Activated CD8-positive, alpha-beta T cell treated with anti-CD3 and anti-CD28 coated beads, Interleukin-2, amount 10 ng/mL, durations not matched to agents 7 days and 5 days (primary cell): ENCODE measurements at regions not wholly inside any gene's neighbourhood (a gene's known extent, or its start where the extent isn't known, plus 50 kb on each side); places are given as distances from the start of the nearest gene placed in this dataset.
"Not testable (repeated sequence)": the region's sequence is repeated elsewhere in the genome, so short reads cannot be mapped to it uniquely, and the experiment has no call there.

Experiments used
- ATAC-seq: fragments of 150-1000 bp; cut with Tn5 transposase; one replicate; pipeline ENCODE4 v1.10.0; 2021; ENCODE audit warnings: moderate library complexity
- CTCF ChIA-PET: fragments of 350-600 bp; sonication (Branson Sonifier 250); formaldehyde crosslinking; loops from one replicate; lab custom pipeline; 2021; ENCODE audit warnings: antibody characterized with exemption; lab: Charles Lee
- POLR2A ChIA-PET: fragments of 350-600 bp; sonication (Branson Sonifier 250); formaldehyde crosslinking; loops from one replicate; lab custom pipeline; 2021; ENCODE audit warnings: antibody characterized with exemption; lab: Charles Lee
- DNase-seq: peaks from one replicate; pipeline ENCODE4 v3.0.0-alpha.2; 2020
- H3K27ac Mint-ChIP-seq: one replicate; pipeline ENCODE4 v1.8.0; 2021; ENCODE audit warnings: mild to moderate bottlenecking, mixed read lengths
- H3K27me3 Mint-ChIP-seq: one replicate; pipeline ENCODE4 v1.8.0; 2021; ENCODE audit warnings: low read depth, mixed read lengths
- H3K36me3 Mint-ChIP-seq: one replicate; pipeline ENCODE4 v1.8.0; 2021; ENCODE audit warnings: low read depth, mixed read lengths
- H3K4me1 Mint-ChIP-seq: one replicate; pipeline ENCODE4 v1.8.0; 2021; ENCODE audit warnings: low read depth, mixed read lengths
- H3K4me3 Mint-ChIP-seq: one replicate; pipeline ENCODE4 v1.8.0; 2021; ENCODE audit warnings: mild to moderate bottlenecking, mixed read lengths
- H3K9me3 Mint-ChIP-seq: one replicate; pipeline ENCODE4 v1.8.0; 2022; ENCODE audit warnings: mixed read lengths; ENCODE audit not compliant: insufficient read depth

GRCh38 chr20:19835533-19836222 is 77.6 kb downstream of the RIN2 start:
- H3K4me3 Mint-ChIP-seq = no peak overlapping the region
- peaks cover 3% of the 10 kb centered on the region for H3K4me1 Mint-ChIP-seq
- CTCF ChIA-PET = no interaction called here
- no peaks in the 10 kb centered on the region for H3K36me3 Mint-ChIP-seq
- no peak overlapping the region for H3K27ac Mint-ChIP-seq
- no peaks in the 10 kb centered on the region for H3K27me3 Mint-ChIP-seq
- POLR2A ChIA-PET = no interaction called here
- no peaks in the 10 kb centered on the region for H3K9me3 Mint-ChIP-seq
- DNase-seq (no peak), ATAC-seq (no peak)

GRCh38 chr20:19838468-19838867 is 80.4 kb downstream of the RIN2 start:
- Mint-ChIP-seq H3K36me3 (no peaks in the 10 kb centered on the region), H3K9me3 (no peaks in the 10 kb centered on the region), H3K27me3 (peaks cover 2% of the 10 kb centered on the region), H3K27ac (no peak overlapping the region), H3K4me3 (no peak overlapping the region), H3K4me1 (no peaks in the 10 kb centered on the region)
- ChIA-PET CTCF (interaction anchor here (1.4 kb wide), 1 partner anchor 10 kb away, joined by 3 read pairs; no protein-coding TSS in a partner anchor), POLR2A (no interaction called here)
- ATAC-seq (no peak), DNase-seq (no peak)

- H3K4me3 Mint-ChIP-seq = no peak overlapping the region
- no peaks in the 10 kb centered on the region for H3K36me3 Mint-ChIP-seq
- ChIA-PET CTCF (no interaction called here), POLR2A (no interaction called here)
- H3K4me1 Mint-ChIP-seq = no peaks in the 10 kb centered on the region
- no peak overlapping the region for H3K27ac Mint-ChIP-seq
- peaks cover 2% of the 10 kb centered on the region for H3K27me3 Mint-ChIP-seq
- no peaks in the 10 kb centered on the region for H3K9me3 Mint-ChIP-seq
- no peak for DNase-seq
- ATAC-seq = no peak
Measured at GRCh38 chr20:19839053-19839452, 81.0 kb downstream of the RIN2 start.

DNA sequence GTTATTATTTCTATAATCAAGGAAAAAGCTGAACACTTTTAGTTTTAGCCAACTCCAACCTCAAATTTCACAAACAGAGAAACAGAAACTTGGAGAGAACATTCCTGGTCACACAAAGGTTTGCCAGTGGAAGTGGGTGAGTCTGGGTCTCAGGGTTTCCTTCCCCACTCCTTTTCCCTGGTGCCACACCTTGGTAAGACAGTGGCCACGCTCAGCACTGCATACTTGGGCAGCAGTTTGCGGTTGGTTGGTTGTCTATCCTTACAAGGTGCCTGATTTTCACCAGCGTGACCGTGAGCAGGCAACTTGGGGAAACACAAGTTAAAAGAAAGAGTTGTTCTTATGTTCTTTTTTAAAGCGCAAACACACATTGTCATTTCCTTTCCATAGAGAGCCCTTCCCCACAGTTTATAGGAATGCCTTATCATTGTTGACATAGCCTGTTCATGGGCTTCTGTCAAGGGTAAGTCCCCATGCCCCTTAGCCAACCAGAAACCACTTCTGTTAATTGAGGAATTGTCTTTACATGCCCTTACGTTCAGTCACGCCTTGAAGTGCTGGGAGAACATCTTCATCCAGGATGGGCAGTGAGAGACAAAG is 82.2 kb downstream of the RIN2 start:
- Mint-ChIP-seq H3K9me3 (no peaks in the 10 kb centered on the region), H3K27me3 (peaks cover 2% of the 10 kb centered on the region), H3K36me3 (no peaks in the 10 kb centered on the region), H3K27ac (no peak overlapping the region), H3K4me1 (no peaks in the 10 kb centered on the region), H3K4me3 (no peak overlapping the region)
- ChIA-PET CTCF (no interaction called here), POLR2A (no interaction called here)
- ATAC-seq (no peak), DNase-seq (no peak)

- peaks cover 6% of the 10 kb centered on the region for H3K27me3 Mint-ChIP-seq
- no peak for ATAC-seq
- no peaks in the 10 kb centered on the region for H3K4me1 Mint-ChIP-seq
- POLR2A ChIA-PET = no interaction called here
- H3K9me3 Mint-ChIP-seq = no peaks in the 10 kb centered on the region
- DNase-seq = no peak
- H3K4me3 Mint-ChIP-seq = no peak overlapping the region
- CTCF ChIA-PET = no interaction called here
- no peak overlapping the region for H3K27ac Mint-ChIP-seq
- no peaks in the 10 kb centered on the region for H3K36me3 Mint-ChIP-seq
Measured at GRCh38 chr20:19841740-19842139, 83.7 kb downstream of the RIN2 start.

DNA sequence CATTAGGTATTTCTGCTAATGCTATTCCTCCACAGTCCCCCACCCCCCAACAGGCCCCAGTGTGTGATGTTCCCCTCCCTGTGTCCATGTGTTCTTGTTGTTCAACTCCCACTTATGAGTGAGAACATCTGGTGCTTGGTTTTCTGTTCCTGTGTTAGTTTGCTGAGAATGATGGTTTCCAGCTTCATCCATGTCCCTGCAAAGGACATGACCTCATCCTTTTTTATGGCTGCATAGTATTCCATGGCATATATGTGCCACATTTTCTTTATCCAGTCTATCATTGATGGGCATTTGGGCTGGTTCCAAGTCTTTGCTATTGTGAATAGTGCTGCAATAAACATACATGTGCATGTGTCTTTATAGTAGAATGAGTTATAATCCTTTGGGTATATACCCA is 86.8 kb downstream of the RIN2 start:
- H3K27ac Mint-ChIP-seq = not testable (repeated sequence)

DNA sequence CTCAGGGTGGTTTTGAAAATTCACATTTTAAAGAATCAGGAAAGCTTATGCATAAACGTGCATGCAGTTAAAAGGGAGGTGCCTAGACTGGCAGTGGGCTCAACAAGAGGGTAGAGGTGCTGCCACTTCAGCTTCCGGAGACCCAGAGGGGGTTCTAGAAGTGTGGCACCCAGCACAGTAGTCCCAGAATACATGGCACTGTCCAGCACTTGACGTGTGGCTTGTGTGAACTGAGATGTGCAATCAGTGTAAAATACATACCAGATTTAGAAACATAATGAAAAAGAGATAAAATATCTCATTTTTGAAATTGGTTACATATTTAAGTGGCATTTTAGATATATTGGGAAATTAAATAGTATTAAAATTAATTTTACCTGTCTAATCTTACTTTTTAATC is 89.3 kb downstream of the RIN2 start:
- ChIA-PET CTCF (no interaction called here), POLR2A (no interaction called here)
- Mint-ChIP-seq H3K4me1 (no peaks in the 10 kb centered on the region), H3K36me3 (no peaks in the 10 kb centered on the region), H3K27ac (no peak overlapping the region), H3K9me3 (no peaks in the 10 kb centered on the region), H3K4me3 (no peak overlapping the region), H3K27me3 (peaks cover 6% of the 10 kb centered on the region)
- no peak for DNase-seq
- ATAC-seq = no peak

More for the DNA sequence above, 86.8 kb downstream of the RIN2 start:
- ATAC-seq, CTCF ChIA-PET, H3K9me3 Mint-ChIP-seq, POLR2A ChIA-PET, H3K27me3 Mint-ChIP-seq, H3K4me3 Mint-ChIP-seq, H3K36me3 Mint-ChIP-seq, DNase-seq, H3K4me1 Mint-ChIP-seq: not testable (repeated sequence)

GRCh38 chr20:19849341-19850197 is 91.5 kb downstream of the RIN2 start:
- H3K4me1 Mint-ChIP-seq = no peaks in the 10 kb centered on the region
- POLR2A ChIA-PET = interaction anchor here (0.6 kb wide), 1 partner anchor 51 kb away, joined by 5 read pairs; no protein-coding TSS in a partner anchor

GRCh38 chr20:19850198-19850533 is 92.1 kb downstream of the RIN2 start:
- DNase-seq = no peak
- no peaks in the 10 kb centered on the region for H3K4me1 Mint-ChIP-seq
- H3K27me3 Mint-ChIP-seq = peaks cover 4% of the 10 kb centered on the region
- CTCF ChIA-PET = no interaction called here
- H3K9me3 Mint-ChIP-seq = no peaks in the 10 kb centered on the region
- H3K4me3 Mint-ChIP-seq = no peak overlapping the region
- POLR2A ChIA-PET = no interaction called here
- H3K27ac Mint-ChIP-seq = no peak overlapping the region
- ATAC-seq = no peak
- no peaks in the 10 kb centered on the region for H3K36me3 Mint-ChIP-seq

More at GRCh38 chr20:19849341-19850197, 91.5 kb downstream of the RIN2 start:
- H3K4me3 Mint-ChIP-seq = no peak overlapping the region
- H3K36me3 Mint-ChIP-seq = no peaks in the 10 kb centered on the region
- DNase-seq (no peak), ATAC-seq (no peak)
- no peak overlapping the region for H3K27ac Mint-ChIP-seq
- CTCF ChIA-PET = no interaction called here
- H3K27me3 Mint-ChIP-seq = peaks cover 4% of the 10 kb centered on the region
- H3K9me3 Mint-ChIP-seq = no peaks in the 10 kb centered on the region

DNA sequence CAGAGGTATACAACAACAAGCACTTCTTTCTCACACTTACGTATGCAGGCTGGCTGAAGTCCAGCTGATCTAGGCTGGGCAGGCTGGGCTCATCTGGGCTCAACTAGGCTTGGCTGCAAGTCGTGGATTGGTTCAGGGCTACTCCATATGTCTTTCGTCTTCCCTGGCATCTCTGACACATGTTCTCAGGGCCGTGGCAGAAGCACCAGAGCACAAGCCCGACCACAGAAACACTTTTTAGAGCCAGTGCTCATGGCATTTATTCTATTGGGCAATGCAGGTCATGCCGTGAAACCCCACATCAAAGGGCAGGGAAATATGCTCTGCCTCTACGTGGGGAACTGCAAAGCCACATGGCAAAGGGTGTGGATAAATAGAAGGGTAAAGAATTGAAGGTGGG is 93.8 kb downstream of the RIN2 start:
- Mint-ChIP-seq H3K27ac (no peak overlapping the region), H3K27me3 (no peaks in the 10 kb centered on the region), H3K4me3 (no peak overlapping the region), H3K4me1 (no peaks in the 10 kb centered on the region), H3K9me3 (no peaks in the 10 kb centered on the region), H3K36me3 (no peaks in the 10 kb centered on the region)
- POLR2A ChIA-PET = no interaction called here
- CTCF ChIA-PET = no interaction called here
- DNase-seq = no peak
- ATAC-seq = no peak

DNA sequence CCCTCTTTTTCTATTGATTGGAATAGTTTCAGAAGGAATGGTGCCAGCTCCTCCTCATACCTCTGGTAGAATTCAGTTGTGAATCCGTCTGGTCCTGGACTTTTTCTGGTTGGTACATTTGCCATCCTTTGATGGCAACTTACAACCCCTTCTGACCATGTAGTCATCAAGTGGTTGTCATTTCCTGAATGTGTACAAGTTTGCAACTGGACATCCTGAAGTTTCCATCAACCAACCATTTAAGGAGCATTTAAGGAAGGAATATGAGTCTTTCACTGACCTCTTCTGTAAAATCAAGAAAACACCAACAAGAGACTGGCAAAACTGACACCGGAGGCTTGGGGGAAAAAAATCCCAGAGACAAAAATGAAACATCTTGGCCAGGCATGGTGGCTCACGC is 97.4 kb downstream of the RIN2 start:
- ATAC-seq = no peak
- DNase-seq = no peak
- no peaks in the 10 kb centered on the region for H3K9me3 Mint-ChIP-seq
- no peak overlapping the region for H3K4me3 Mint-ChIP-seq
- ChIA-PET CTCF (no interaction called here), POLR2A (no interaction called here)
- H3K4me1 Mint-ChIP-seq = no peaks in the 10 kb centered on the region
- H3K36me3 Mint-ChIP-seq = no peaks in the 10 kb centered on the region
- H3K27ac Mint-ChIP-seq = no peak overlapping the region
- H3K27me3 Mint-ChIP-seq = no peaks in the 10 kb centered on the region
